ENCODE measurements at regions not wholly inside any gene's neighbourhood (a gene's known extent, or its start where the extent isn't known, plus 50 kb on each side); places are given as distances from the start of the nearest gene placed in this dataset.

GRCh38 chr3:181533811-181534210, 177.9 kb upstream of the SOX2 start:
- H3K9me3 ChIP-seq = no peaks in the 10 kb centered on the region
- H3K4me3 ChIP-seq (ENCODE audit: low read depth in 1 of 2, low read length in 1 of 2) = no peak overlapping the region
- TF ChIP-seq, protein P1, sequence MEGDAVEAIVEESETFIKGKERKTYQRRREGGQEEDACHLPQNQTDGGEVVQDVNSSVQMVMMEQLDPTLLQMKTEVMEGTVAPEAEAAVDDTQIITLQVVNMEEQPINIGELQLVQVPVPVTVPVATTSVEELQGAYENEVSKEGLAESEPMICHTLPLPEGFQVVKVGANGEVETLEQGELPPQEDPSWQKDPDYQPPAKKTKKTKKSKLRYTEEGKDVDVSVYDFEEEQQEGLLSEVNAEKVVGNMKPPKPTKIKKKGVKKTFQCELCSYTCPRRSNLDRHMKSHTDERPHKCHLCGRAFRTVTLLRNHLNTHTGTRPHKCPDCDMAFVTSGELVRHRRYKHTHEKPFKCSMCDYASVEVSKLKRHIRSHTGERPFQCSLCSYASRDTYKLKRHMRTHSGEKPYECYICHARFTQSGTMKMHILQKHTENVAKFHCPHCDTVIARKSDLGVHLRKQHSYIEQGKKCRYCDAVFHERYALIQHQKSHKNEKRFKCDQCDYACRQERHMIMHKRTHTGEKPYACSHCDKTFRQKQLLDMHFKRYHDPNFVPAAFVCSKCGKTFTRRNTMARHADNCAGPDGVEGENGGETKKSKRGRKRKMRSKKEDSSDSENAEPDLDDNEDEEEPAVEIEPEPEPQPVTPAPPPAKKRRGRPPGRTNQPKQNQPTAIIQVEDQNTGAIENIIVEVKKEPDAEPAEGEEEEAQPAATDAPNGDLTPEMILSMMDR (IDR thresholded peaks at IDR 0.05) = no peak
- no peak overlapping the region for H3K27ac ChIP-seq
- no peaks in the 10 kb centered on the region for H3K4me1 ChIP-seq (ENCODE audit: control insufficient read depth in 1 of 2, insufficient read depth in 1 of 2, low read depth in 1 of 2, low read length in 1 of 2)
- H3K27me3 ChIP-seq = no peaks in the 10 kb centered on the region
- no peaks in the 10 kb centered on the region for H3K36me3 ChIP-seq

DNA sequence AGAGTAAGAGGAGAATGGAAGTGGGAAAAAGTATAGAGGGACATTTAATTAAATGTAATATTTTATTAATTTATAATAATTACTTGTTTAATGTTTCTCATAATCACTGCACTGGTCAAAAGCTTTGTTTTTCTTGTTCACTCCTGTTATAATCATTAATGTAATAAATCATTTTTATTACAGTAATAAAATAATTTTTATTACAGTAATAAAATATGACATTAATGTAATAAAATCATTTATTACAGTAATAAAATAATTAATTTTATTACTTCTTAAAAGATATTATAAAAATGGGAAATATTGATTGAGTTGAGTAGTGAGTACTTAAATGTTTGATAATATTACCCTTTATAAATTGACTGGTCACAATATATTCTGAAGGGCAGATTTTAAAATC, 181.1 kb upstream of the SOX2 start:
- Histone ChIP-seq H3K9me3 (no peaks in the 10 kb centered on the region), H3K27me3 (no peaks in the 10 kb centered on the region), H3K36me3 (no peaks in the 10 kb centered on the region), H3K4me3 (ENCODE audit: low read depth in 1 of 2, low read length in 1 of 2) (no peak overlapping the region), H3K4me1 (ENCODE audit: control insufficient read depth in 1 of 2, insufficient read depth in 1 of 2, low read depth in 1 of 2, low read length in 1 of 2) (no peaks in the 10 kb centered on the region), H3K27ac (no peak overlapping the region)
- TF ChIP-seq, protein P1 (IDR thresholded peaks at IDR 0.05) = no peak

- H3K4me1 ChIP-seq (ENCODE audit: control insufficient read depth in 1 of 2, insufficient read depth in 1 of 2, low read depth in 1 of 2, low read length in 1 of 2) = no peaks in the 10 kb centered on the region
- no peaks in the 10 kb centered on the region for H3K27me3 ChIP-seq
- no peaks in the 10 kb centered on the region for H3K9me3 ChIP-seq
- TF ChIP-seq, protein P1 (IDR thresholded peaks at IDR 0.05) = no peak
- no peak overlapping the region for H3K27ac ChIP-seq
- H3K4me3 ChIP-seq (ENCODE audit: low read depth in 1 of 2, low read length in 1 of 2) = no peak overlapping the region
- H3K36me3 ChIP-seq = no peaks in the 10 kb centered on the region
These were observed 189.9 kb upstream of the SOX2 start for GRCh38 chr3:181521831-181522230.

DNA sequence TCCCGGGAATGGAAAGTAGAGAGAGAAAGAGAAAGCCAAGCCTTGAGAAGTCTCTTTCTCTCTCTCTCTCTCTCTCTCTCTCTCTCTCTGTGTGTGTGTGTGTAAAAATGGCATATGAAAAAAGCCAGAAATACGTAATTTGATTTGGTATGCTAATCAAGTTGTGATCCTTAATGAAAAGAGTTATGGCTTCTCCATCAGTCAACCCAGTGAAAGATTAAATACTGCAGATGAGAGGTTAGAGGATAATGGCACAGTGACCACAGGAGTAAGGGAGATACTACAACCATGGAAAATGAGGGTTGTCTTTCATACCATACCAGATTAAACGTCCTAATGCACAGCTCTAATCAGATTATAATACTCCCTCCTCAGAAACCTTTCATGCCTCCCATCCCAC, 193.5 kb upstream of the SOX2 start:
- no peak overlapping the region for H3K4me3 ChIP-seq (ENCODE audit: low read depth in 1 of 2, low read length in 1 of 2)
- no peak overlapping the region for H3K27ac ChIP-seq
- no peaks in the 10 kb centered on the region for H3K27me3 ChIP-seq
- H3K36me3 ChIP-seq = no peaks in the 10 kb centered on the region
- TF ChIP-seq, protein P1 (IDR thresholded peaks at IDR 0.05) = no peak
- H3K4me1 ChIP-seq (ENCODE audit: control insufficient read depth in 1 of 2, insufficient read depth in 1 of 2, low read depth in 1 of 2, low read length in 1 of 2) = no peaks in the 10 kb centered on the region
- no peaks in the 10 kb centered on the region for H3K9me3 ChIP-seq

GRCh38 chr3:181512787-181513186, 198.9 kb upstream of the SOX2 start:
- H3K9me3 ChIP-seq = no peaks in the 10 kb centered on the region
- no peak overlapping the region for H3K27ac ChIP-seq
- TF ChIP-seq, protein P1 (IDR thresholded peaks at IDR 0.05) = no peak
- H3K4me1 ChIP-seq (ENCODE audit: control insufficient read depth in 1 of 2, insufficient read depth in 1 of 2, low read depth in 1 of 2, low read length in 1 of 2) = peaks cover 0 to 4% of the 10 kb centered on the region in 2 experiments
- H3K4me3 ChIP-seq (ENCODE audit: low read depth in 1 of 2, low read length in 1 of 2) = no peak overlapping the region
- no peaks in the 10 kb centered on the region for H3K36me3 ChIP-seq
- no peaks in the 10 kb centered on the region for H3K27me3 ChIP-seq

DNA sequence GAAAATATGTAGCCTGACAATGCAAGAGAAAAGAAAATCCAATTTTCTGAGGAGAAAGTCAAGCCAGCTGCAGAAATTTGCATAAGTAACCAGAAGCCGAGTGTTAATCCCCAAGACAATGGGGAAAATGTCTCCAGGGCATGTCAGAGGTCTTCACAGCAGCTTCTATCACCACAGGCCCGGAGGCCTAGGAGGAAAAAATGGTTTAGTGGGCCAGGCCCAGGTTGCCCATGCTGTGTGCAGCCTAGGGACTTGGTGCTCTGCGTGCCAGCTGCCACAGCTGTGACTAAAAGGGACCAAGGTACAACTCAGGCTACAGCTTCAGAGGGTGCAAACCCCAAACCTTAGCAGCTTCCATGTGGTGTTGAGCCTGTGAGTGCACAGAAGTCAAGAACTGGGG, 201.2 kb upstream of the SOX2 start:
- Histone ChIP-seq H3K27me3 (no peaks in the 10 kb centered on the region), H3K9me3 (no peaks in the 10 kb centered on the region), H3K36me3 (no peaks in the 10 kb centered on the region), H3K4me3 (ENCODE audit: low read depth in 1 of 2, low read length in 1 of 2) (no peak overlapping the region), H3K4me1 (ENCODE audit: control insufficient read depth in 1 of 2, insufficient read depth in 1 of 2, low read depth in 1 of 2, low read length in 1 of 2) (peaks cover 0 to 4% of the 10 kb centered on the region in 2 experiments), H3K27ac (no peak overlapping the region)
- TF ChIP-seq, protein P1 (IDR thresholded peaks at IDR 0.05) = no peak
